ENCODE measurements at regions not wholly inside any gene's neighbourhood (a gene's known extent, or its start where the extent isn't known, plus 50 kb on each side); places are given as distances from the start of the nearest gene placed in this dataset.

GRCh38 chrY:19053806-19054205, 280.3 kb upstream of the HSFY2 start:
- no peaks in the 10 kb centered on the region for H3K9me3 ChIP-seq (ENCODE audit: control insufficient read depth in 4 of 4, low read length in 3 of 4)
- no peak overlapping the region for H3K27ac ChIP-seq (ENCODE audit: low read depth in 1 of 2, low read length in 2 of 2)

GRCh38 chrY:19051021-19051420, 277.5 kb upstream of the HSFY2 start:
- 94% methylated on average over 4 of the region's 4 CpGs for WGBS
- DNase-seq (ENCODE audit: low spot score): no peak
- no peaks in the 10 kb centered on the region for H3K9me3 ChIP-seq (ENCODE audit: control insufficient read depth in 4 of 4, low read length in 3 of 4)
- TF ChIP-seq EGR1 (IDR thresholded peaks at IDR 0.05; ENCODE audit: low read depth in 2 of 2): no peak
- TF ChIP-seq RAD21 (IDR thresholded peaks at IDR 0.05): no peak
- TF ChIP-seq SP1 (IDR thresholded peaks at IDR 0.05): no peak
- TF ChIP-seq HNF4G (IDR thresholded peaks at IDR 0.05): no peak
- TF ChIP-seq MAX (IDR thresholded peaks at IDR 0.05): no peak
- no peak for TF ChIP-seq CTCF (IDR thresholded peaks at IDR 0.05; ENCODE audit: low read depth, low read length, missing input control)
- no peak for TF ChIP-seq GABPA (IDR thresholded peaks at IDR 0.05 in 1 of 2, conservative IDR thresholded peaks at IDR 0.05 in 1 of 2)
- TF ChIP-seq RXRA (IDR thresholded peaks at IDR 0.05): no peak
- no peak for TF ChIP-seq JUND (IDR thresholded peaks at IDR 0.05)
- no peak for TF ChIP-seq NR2F2 (IDR thresholded peaks at IDR 0.05)
- TF ChIP-seq ATF3 (IDR thresholded peaks at IDR 0.05): no peak
- TF ChIP-seq REST (IDR thresholded peaks at IDR 0.05): no peak
- no peak for TF ChIP-seq FOXA2 (IDR thresholded peaks at IDR 0.05)
- no peak for TF ChIP-seq ZBTB33 (IDR thresholded peaks at IDR 0.05)
- no peak for TF ChIP-seq HNF4A (conservative IDR thresholded peaks at IDR 0.05)
- no peak for TF ChIP-seq TAF1 (conservative IDR thresholded peaks at IDR 0.05)
- TF ChIP-seq YY1 (IDR thresholded peaks at IDR 0.05): no peak
- TF ChIP-seq FOXA1 (IDR thresholded peaks at IDR 0.05): no peak
- H3K9ac ChIP-seq (ENCODE audit: low read depth in 1 of 2, low read length in 2 of 2): no peak overlapping the region
- no peaks in the 10 kb centered on the region for H3K36me3 ChIP-seq (ENCODE audit: control insufficient read depth in 4 of 4, insufficient read depth in 3 of 4, low read depth in 1 of 4, low read length in 3 of 4)
- no peak overlapping the region for H3K27ac ChIP-seq (ENCODE audit: low read depth in 1 of 2, low read length in 2 of 2)
- no peaks in the 10 kb centered on the region for H3K27me3 ChIP-seq (ENCODE audit: control insufficient read depth in 4 of 4, insufficient read depth in 4 of 4, low read length in 3 of 4)
- H3K4me1 ChIP-seq (ENCODE audit: control insufficient read depth in 4 of 4, insufficient read depth in 4 of 4, low read length in 3 of 4): no peaks in the 10 kb centered on the region
- H3K4me3 ChIP-seq (ENCODE audit: low read depth in 1 of 3, low read length in 3 of 3): no peak overlapping the region

More at GRCh38 chrY:19053806-19054205, 280.3 kb upstream of the HSFY2 start:
- Histone ChIP-seq H3K36me3 (ENCODE audit: control insufficient read depth in 4 of 4, insufficient read depth in 3 of 4, low read depth in 1 of 4, low read length in 3 of 4) (no peaks in the 10 kb centered on the region), H3K4me1 (ENCODE audit: control insufficient read depth in 4 of 4, insufficient read depth in 4 of 4, low read length in 3 of 4) (no peaks in the 10 kb centered on the region), H3K9ac (ENCODE audit: low read depth in 1 of 2, low read length in 2 of 2) (no peak overlapping the region), H3K27me3 (ENCODE audit: control insufficient read depth in 4 of 4, insufficient read depth in 4 of 4, low read length in 3 of 4) (no peaks in the 10 kb centered on the region), H3K4me3 (ENCODE audit: low read depth in 1 of 3, low read length in 3 of 3) (no peak overlapping the region)
- 82% methylated on average over 5 of the region's 5 CpGs for WGBS
- TF ChIP-seq SP1 (IDR thresholded peaks at IDR 0.05) (no peak), ZBTB33 (IDR thresholded peaks at IDR 0.05) (no peak), RAD21 (IDR thresholded peaks at IDR 0.05) (no peak), FOXA1 (IDR thresholded peaks at IDR 0.05) (no peak)
- no peak for DNase-seq (ENCODE audit: low spot score)

Data from liver (tissue), 8 donors.